GM19324 (cell line): ENCODE measurements at regions not wholly inside any gene's neighbourhood (a gene's known extent, or its start where the extent isn't known, plus 50 kb on each side); places are given as distances from the start of the nearest gene placed in this dataset.

Source experiments
- ATAC-seq: cut with Tn5 transposase; IDR thresholded peaks from one replicate; pipeline ENCODE4 v1.9.1; 2021; ENCODE audit warnings: mild to moderate bottlenecking, moderate library complexity; ENCODE audit not compliant: unreplicated experiment, low FRiP score

DNA sequence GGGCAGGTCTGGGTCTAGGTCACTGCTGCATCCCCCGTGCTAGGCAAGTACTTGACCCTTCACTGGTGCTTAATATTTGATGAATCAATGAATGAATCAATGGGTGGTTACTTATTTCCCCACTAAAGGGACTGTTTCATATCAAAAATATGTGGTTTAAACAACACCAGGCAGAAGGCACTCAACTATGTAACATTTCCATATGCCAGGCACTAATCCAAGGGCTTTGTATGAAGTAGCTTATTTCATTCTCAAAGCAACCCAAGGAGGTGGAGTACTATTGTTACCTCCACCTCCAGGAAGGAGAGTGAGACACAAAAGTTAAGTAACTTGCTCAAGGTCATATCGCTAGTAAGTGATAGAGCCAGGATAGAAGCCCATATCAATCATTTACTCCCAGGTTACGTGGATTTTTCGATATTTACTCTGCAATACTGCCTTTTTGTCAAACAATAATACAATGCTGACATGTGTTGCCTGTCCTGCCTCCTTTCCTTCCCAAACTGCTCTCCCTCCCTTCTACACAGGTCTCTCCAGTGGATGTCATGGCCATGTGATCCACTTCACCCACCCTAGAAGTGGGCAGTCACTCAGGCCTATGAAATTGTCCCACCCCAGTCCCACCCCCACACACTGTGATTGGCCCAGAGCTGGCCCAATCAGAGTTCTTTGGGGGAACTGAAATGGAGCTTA lies 142.8 kb downstream of the ETS2 start:
- ATAC-seq, result no peak

DNA sequence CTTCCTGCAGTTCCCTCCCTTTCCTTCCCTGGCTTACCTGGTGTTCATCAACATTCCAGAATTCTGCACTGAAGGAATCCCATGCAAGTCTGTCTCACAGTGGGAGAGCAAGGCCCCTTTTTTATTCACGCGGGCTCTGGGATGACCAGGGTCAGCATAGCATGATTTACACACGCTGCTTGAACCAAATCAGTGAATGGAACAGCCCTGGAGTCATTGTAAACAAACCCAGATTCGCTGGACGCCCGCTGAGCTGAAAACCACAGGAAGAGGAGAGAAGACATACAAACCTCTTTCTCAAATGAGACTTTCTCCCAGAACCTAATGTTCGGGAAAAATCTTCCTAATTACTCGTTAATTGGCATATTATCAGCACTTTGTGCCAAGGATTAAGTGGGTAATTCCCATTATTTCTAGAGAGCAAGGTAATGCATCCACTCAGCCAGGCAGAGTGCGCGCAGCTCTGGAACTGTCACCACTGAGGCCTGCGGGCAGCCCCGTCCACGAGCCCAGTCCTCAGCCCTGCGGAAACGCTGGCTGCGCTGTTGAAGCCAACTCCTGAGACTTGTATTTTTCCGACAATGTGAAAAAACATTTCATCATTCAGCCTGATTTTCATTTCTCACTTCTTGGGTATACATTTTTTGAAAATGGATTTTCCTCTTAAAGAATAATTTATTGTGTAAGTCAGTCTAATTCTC lies 140.0 kb downstream of the ETS2 start:
- ATAC-seq, result no peak

DNA sequence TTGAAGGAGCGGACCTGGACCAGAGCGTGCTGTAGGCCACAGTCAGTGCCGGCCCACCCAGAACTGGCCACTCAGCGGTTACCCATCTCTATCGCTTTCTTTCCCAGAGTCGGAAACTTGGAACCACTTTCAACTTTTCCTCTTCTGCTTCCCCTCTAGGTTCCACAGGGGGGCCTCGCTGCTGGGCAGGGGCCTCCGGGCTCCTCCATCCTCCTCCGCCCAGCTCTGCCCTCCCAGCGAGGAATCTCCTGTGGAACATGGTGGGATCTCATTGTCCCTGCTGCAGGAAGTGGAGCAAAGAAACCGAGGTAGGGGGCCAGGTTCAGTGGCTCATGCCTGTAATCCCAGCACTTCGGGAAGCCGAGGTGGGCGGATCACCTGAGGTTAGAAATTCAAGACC lies 139.2 kb downstream of the ETS2 start:
- ATAC-seq, result no peak

GRCh38 chr21:38944402-38944801 lies 138.7 kb downstream of the ETS2 start:
- no peak for ATAC-seq

- ATAC-seq, result no peak
Observed at GRCh38 chr21:38942748-38943211, 137.1 kb downstream of the ETS2 start.

DNA sequence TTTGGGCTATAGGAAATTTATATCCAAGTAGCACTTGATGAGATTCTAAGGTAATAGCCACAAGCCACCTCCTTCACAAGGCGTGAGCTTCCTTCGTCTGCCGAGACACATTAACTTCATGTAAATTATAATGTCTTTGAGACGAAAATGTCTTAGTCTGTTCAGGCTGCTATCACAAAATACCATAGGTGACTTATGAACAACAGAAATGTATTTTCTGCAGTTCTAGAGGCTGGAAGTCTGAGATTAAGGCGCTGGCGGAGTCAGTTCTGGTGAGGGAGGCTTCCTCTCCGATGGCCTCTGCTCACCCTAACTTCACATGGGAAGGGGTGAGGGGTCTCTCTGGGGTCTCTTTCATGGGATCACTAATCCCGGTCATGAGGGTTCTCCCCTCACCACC lies 133.0 kb downstream of the ETS2 start:
- no peak for ATAC-seq

- ATAC-seq, result no peak
Observed at GRCh38 chr21:38938343-38938742, 132.6 kb downstream of the ETS2 start.

GRCh38 chr21:38937844-38938243 lies 132.1 kb downstream of the ETS2 start:
- no peak for ATAC-seq

GRCh38 chr21:38937286-38937790 lies 131.6 kb downstream of the ETS2 start:
- ATAC-seq, result no peak

GRCh38 chr21:38936240-38936639 lies 130.5 kb downstream of the ETS2 start:
- no peak for ATAC-seq

- no peak for ATAC-seq
Observed at GRCh38 chr21:38933731-38934130, 128.0 kb downstream of the ETS2 start.

- no peak for ATAC-seq
Observed at GRCh38 chr21:38931291-38931690, 125.6 kb downstream of the ETS2 start.

- no peak for ATAC-seq
Observed at GRCh38 chr21:38930853-38931252, 125.1 kb downstream of the ETS2 start.

- no peak for ATAC-seq
Observed at GRCh38 chr21:38930066-38930465, 124.3 kb downstream of the ETS2 start.

- ATAC-seq, result no peak
Observed at GRCh38 chr21:38929652-38930051, 123.9 kb downstream of the ETS2 start.

DNA sequence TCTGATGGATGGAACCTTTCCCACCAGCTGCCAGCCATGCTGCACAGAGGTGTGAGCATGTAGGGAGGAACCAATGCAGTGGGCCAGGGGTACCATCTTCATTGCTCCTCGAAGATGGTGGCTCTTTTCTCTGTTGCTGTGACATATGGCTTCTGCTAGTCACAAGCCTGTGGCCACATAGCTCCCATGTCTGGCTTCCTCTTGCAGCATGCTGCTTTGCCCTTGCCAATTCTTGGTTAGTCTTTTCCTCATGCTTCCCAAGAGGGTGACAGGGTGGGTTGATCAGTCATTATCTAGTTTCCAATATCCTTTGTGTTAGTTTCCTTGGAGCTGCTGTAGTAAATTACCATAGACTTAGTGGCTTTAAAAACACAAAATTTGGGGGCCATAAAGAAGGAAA lies 123.4 kb downstream of the ETS2 start:
- ATAC-seq, result no peak

GRCh38 chr21:38927776-38928175 lies 122.0 kb downstream of the ETS2 start:
- ATAC-seq, result no peak

DNA sequence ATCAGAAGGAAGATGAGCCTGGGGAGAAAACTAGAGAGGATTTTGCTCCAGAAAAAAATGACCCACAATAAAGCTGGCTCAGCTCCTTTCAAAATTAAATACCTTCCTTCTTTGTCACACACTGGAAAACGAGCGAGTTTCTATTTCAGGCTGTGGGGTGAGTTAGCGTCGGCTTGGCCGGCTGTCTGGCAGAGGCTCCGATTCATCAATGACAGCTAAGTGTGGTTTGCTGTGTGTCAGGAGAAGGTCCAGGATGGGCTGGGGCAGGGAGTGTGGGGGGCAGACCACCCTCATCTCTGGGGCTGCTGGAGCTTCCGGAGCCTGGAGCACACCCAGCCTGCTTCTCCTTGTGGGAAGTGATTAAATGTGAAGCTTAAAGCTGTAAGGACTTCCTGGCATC lies 120.2 kb downstream of the ETS2 start:
- no peak for ATAC-seq

DNA sequence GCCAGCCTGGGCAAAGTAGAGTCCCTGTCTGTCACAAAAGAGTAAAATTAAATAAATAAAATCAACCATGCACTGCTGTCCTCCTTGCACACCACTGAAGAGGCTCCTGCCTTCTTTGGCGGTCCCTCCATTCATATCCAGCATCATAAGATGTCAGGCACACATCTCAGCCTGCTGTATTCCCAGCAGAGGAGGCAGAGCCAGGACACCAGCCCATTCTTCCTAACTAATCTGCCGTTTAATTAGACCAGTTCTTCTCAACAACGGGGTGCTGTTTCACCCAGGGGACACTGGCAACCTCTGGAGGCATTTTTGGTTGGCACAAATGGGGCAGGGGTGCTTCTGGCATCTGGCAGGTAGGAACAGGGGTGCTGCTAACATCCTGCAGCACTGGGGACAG lies 119.7 kb downstream of the ETS2 start:
- ATAC-seq, result no peak

GRCh38 chr21:38924954-38925353 lies 119.2 kb downstream of the ETS2 start:
- ATAC-seq, result no peak

- ATAC-seq, result no peak
Observed at GRCh38 chr21:38923429-38923828, 117.7 kb downstream of the ETS2 start.
